ENCODE measurements at regions not wholly inside any gene's neighbourhood (a gene's known extent, or its start where the extent isn't known, plus 50 kb on each side); places are given as distances from the start of the nearest gene placed in this dataset.

- POLR2A ChIA-PET: no interaction called here
- 96% methylated on average over 1 of the region's 1 CpG for WGBS (ENCODE audit: low lambda C conversion rate)
- CTCF ChIA-PET: no interaction called here
Observed at GRCh38 chr7:84800846-84801245, 386.0 kb downstream of the SEMA3D start.

More at GRCh38 chr7:84800846-84801245, 386.0 kb downstream of the SEMA3D start:
- no peaks in the 10 kb centered on the region for H3K36me3 ChIP-seq (replicated peaks in 1 of 2; ENCODE audit: control insufficient read depth in 1 of 2, insufficient read depth in 2 of 2, low read length in 1 of 2)
- H2AFZ ChIP-seq (ENCODE audit: low read depth): peak overlapping the region; percentile 23; the same call in 1 of the 2 replicates
- no peaks in the 10 kb centered on the region for H3K4me1 ChIP-seq (ENCODE audit: control insufficient read depth in 1 of 2, insufficient read depth in 2 of 2, low read depth in 1 of 2, low read length in 1 of 2)
- H3K27me3 ChIP-seq (ENCODE audit: insufficient read depth): no peaks in the 10 kb centered on the region
- H3K9me2 ChIP-seq: no peaks in the 10 kb centered on the region
- no peak overlapping the region for H3K4me2 ChIP-seq
- peaks cover 7% of the 10 kb centered on the region; the same call in 1 of the 2 replicates for H3K9me3 ChIP-seq
- no peaks in the 10 kb centered on the region for H4K20me1 ChIP-seq (ENCODE audit: insufficient read depth)
- no peak overlapping the region for H3K27ac ChIP-seq (ENCODE audit: low read depth in 2 of 2, low read length in 1 of 2)
- TF ChIP-seq REST (IDR thresholded peaks at IDR 0.05; ENCODE audit: low read depth, low read length) (no peak), SIN3A (IDR thresholded peaks at IDR 0.05; ENCODE audit: borderline replicate concordance, low read depth, low read length) (no peak), TEAD4 (IDR thresholded peaks at IDR 0.05; ENCODE audit: borderline replicate concordance, insufficient read depth) (no peak), IRF3 (IDR thresholded peaks at IDR 0.05; ENCODE audit: low read depth, low read length) (no peak), RFX5 (IDR thresholded peaks at IDR 0.05; ENCODE audit: low read length) (no peak), FOXJ3 (CRISPR knock-in tag; IDR thresholded peaks at IDR 0.05) (no peak), USF2 (IDR thresholded peaks at IDR 0.05; ENCODE audit: borderline replicate concordance, low read depth, low read length) (no peak), GATA2 (CRISPR knock-in tag; IDR thresholded peaks at IDR 0.05) (no peak), GABPA (IDR thresholded peaks at IDR 0.05; ENCODE audit: low read depth) (no peak), FOXM1 (IDR thresholded peaks at IDR 0.05; ENCODE audit: low read depth) (no peak)
- no peak overlapping the region for H3K9ac ChIP-seq
- no peaks in the 10 kb centered on the region for H3K79me2 ChIP-seq (ENCODE audit: insufficient read depth)
- no peak overlapping the region for H3K4me3 ChIP-seq (ENCODE audit: low read depth in 2 of 2, low read length in 1 of 2)
- no peak for DNase-seq
- peaks cover 3% of the 10 kb centered on the region for H3F3A ChIP-seq (replicated peaks; ENCODE audit: insufficient read depth)
